GM19395 (cell line): ENCODE measurements at regions not wholly inside any gene's neighbourhood (a gene's known extent, or its start where the extent isn't known, plus 50 kb on each side); places are given as distances from the start of the nearest gene placed in this dataset.

Experiments
- ATAC-seq: cut with Tn5 transposase; IDR thresholded peaks from one replicate; pipeline ENCODE4 v1.9.1; 2021; ENCODE audit warnings: mild to moderate bottlenecking, moderate library complexity; ENCODE audit not compliant: unreplicated experiment

DNA sequence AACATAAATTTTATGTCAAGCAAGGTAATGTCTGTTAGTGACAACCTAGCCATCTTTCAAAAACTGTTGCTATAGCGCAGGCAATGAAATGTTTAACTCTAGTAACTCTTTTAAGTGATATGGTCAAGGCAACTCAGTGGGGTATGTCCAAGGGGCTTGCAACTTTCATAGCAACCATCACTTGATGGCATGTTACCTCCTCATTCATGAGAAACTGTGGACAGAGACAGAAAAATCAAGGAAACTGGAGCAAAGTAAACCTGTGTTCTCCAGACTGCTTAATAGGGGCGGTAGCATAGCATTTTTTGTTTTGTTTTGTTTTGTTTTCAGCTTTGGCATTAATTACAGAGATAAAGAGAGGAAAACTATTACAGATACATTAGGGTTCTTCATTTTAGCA is 1456.8 kb upstream of the AGA start:
- no peak for ATAC-seq

GRCh38 chr4:178917756-178918155 is 1475.5 kb upstream of the AGA start:
- ATAC-seq, result no peak

DNA sequence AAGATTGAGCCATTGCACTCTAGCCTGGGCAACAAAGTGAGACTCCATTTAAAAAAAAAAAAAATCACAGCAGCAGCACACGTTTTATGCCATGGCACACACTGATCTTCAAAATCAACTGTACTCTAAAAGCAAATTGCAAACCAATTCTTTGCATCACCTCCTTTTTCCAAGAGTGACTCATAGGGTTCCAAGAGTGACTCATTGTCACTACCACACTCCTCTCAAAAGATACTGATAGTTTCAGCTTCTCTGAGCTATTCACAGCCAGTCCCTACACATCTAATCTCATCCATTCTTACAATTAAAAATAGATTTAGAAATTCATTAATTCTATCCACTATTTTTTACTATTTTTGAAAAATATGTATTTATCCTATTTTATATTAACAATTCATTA is 1494.9 kb upstream of the AGA start:
- ATAC-seq, result no peak

DNA sequence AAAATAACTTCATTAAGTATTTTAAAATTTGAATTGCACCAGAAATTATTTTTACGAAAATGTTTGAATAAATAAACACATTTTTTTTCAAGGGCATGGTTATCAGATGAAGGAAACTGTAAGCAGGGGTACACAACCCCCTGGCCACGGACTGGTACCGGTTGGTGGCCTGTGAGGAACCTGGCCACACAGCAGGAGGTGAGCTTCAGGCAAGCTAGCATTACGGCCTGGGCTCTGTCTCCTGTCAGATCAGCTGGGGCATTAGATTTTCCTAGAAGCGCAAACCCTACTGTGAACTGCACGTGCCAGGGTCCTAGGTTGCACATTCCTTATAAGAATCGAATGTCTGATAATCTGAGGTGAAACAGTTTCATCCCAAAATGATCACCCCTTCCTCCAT is 1499.7 kb upstream of the AGA start:
- no peak for ATAC-seq

GRCh38 chr4:178953447-178954120 is 1511.3 kb upstream of the AGA start:
- ATAC-seq, result no peak

- ATAC-seq, result no peak
Observed at GRCh38 chr4:178955614-178956013, 1513.4 kb upstream of the AGA start.

GRCh38 chr4:178958725-178959440 is 1516.6 kb upstream of the AGA start:
- ATAC-seq, result no peak

DNA sequence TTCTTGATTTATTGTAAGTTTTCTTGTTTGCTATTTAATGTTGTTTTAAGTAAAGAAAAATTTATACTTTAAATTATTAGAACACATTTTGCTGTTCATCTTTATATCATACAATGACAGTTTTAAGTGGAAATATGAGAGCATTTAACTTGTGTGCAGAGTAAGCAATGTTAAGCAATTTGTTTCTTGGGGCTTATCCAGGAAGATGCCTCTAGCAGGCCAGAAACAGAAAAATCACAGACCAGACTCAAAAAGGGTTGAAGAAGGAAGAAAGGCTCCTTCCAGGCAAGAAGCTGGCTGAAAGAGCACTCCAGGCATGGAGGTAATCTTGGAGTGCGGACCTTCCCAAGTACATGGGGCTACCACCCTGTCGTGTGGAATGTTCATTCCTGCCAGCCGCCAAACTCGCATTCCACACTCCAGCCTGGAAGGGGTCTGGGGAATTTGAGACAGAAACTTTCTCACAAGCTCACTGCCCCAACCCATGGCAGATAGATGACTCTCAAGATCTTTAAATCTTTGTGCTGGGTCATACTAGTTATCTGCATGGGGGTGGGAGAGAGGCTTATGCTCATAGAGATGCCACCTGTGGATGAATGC is 1521.3 kb upstream of the AGA start:
- ATAC-seq, result no peak

DNA sequence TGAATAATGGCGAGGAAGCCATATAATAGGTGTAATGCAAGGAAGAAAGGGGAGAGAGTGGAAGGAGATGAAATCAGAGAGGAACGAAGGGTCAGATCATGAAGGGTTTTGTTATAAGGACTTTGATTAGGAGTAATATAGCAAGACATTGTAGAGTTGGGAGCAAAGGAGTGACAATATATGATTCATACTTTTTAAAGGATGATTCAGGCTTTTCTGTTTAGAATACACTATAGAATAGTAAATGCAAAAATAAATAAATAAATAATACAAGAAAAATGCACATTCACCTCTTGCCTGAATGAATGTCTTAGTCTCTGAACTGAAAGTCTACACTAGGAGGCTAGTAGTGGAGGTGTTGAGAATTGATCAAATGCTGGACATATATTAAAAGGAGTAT is 1524.4 kb upstream of the AGA start:
- no peak for ATAC-seq

DNA sequence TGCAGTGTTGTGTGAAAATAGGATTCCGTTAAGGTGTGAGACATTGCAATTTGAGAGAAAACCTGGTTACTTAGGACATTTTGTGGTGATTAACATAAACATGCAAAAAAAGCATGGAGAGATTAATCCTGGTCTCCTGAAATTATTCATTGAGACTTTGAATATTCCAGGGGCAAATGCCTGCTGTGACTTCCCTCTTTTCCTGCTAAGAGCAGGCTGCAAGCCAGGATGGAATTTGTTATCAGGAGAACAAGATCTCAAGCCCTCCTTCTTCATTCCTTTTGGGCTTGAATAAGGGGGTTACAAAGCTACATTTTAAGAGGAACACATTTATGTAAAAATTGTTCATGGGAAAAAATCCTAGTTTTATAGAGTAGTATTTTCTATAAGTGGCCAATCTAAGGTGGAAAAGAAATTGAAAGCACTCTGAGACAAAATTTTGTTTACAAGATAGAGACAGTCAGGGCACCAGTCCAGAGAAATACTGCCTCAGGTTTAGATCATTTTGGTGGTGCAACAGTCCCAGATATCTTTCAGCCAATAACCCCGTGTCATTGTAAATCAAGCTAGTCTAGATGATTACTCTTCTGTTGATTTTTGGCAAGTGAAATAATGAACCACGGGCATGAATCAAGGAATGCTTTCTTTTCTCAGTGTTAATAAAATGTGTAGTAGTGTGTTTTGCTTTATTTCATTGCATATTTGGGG is 1528.3 kb upstream of the AGA start:
- ATAC-seq, result no peak

DNA sequence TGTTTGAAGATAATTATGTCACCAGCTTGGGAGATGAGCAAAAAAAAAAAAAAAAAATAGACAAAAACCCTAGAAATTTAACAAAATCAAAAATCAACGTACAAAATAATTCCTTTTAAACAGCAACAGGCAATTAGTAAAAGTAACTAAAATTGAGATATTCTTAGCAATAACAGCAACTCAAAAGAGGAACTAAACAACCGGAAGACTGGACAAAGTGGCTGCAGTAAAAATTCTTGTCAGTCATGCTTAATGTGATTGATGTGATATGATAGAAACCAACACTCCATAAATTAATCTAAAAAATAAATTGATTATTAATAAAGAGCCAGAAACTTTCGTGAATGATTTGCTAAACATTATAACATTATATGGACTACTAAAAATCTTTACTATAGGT is 1534.6 kb upstream of the AGA start:
- no peak for ATAC-seq

GRCh38 chr4:178993306-178993705 is 1551.1 kb upstream of the AGA start:
- ATAC-seq, result no peak

GRCh38 chr4:179001918-179002317 is 1559.7 kb upstream of the AGA start:
- no peak for ATAC-seq

- ATAC-seq, result no peak
Observed at GRCh38 chr4:179007755-179008154, 1565.5 kb upstream of the AGA start.

DNA sequence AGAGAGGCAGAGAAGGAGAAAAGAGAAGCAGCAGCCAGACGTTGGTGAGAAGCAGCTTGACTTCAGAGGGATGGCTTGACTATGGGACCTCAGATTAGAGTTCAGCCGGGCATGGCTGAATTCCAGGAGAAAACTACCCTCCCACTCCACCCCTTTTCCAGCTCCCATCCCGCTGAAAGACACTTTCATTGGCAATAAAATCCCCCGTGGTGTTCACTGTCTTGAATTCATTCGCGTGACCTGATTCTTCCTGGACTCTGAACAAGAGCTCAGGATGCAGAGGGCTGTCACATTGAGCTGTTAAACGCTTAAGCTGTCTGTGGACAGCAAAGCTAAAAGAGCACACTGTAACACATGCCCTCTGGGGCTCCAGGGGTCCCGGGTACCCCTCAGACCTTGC is 1575.3 kb upstream of the AGA start:
- no peak for ATAC-seq

- no peak for ATAC-seq
Observed at GRCh38 chr4:179027569-179027968, 1585.3 kb upstream of the AGA start.

GRCh38 chr4:179028321-179028720 is 1586.1 kb upstream of the AGA start:
- no peak for ATAC-seq

GRCh38 chr4:179029683-179030082 is 1587.4 kb upstream of the AGA start:
- no peak for ATAC-seq

DNA sequence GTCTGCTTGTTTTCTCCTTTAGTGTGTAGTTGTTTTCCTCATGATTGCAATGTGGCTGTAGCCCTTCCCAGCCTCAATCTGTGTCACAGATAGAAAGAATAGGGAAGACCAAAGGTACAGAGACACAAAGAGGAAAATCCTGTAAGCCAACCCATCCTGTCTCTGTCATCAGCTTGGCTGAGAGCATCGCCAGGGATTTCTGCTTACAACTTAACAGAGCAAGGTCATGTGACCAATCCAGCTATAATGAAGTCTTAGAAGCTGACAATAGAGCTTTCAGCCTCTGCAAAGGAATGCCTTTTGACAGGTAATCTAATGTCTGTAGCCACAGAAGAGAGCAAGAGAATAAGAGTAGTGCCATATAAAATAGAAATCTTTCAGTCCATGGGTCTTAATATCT is 1598.0 kb upstream of the AGA start:
- ATAC-seq, result no peak

GRCh38 chr4:179048839-179049453 is 1606.7 kb upstream of the AGA start:
- ATAC-seq, result no peak

DNA sequence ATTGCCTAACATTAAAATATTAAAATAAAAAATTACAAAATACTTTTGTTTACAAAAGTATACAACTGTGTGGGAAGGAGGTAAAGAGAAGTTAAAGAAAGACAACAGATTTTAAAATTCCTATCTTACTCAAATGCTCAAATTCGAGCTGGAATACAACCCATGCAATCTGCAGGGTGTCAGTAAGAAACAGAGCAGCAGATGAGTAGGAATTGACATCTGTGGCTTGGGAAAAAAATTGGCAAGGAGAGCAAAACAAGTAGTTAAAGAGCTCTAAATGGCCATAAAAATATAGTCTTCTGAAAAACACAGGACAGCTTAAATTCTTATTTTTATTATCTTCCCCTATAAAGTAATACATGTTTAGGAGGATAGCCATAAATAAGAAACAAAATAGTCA is 1609.0 kb upstream of the AGA start:
- no peak for ATAC-seq
